H1 (cell line): ENCODE measurements at regions not wholly inside any gene's neighbourhood (a gene's known extent, or its start where the extent isn't known, plus 50 kb on each side); places are given as distances from the start of the nearest gene placed in this dataset.

Experiments used
- CTCF ChIA-PET: fragments of 300-600 bp; sonication (Branson Sonifier 250); formaldehyde crosslinking; loops from one replicate; lab custom pipeline; 2021; ENCODE audit not compliant: partially characterized antibody; lab: Charles Lee
- POLR2A ChIA-PET: fragments of 300-600 bp; sonication (Branson Sonifier 250); formaldehyde crosslinking; loops from one replicate; lab custom pipeline; 2021; ENCODE audit warnings: inconsistent platforms; ENCODE audit not compliant: partially characterized antibody; lab: Charles Lee
- DNase-seq, 2 experiments: peaks; one replicate each; pipeline versions ENCODE4 v3.0.0 to v3.0.0-alpha.2; 2010 to 2022; ENCODE audit warnings: low spot score in 2 of 2, low read depth in 1 of 2, mixed read lengths in 1 of 2
- FAIRE-seq: peaks from 2 replicates; lab custom pipeline; 2011; peaks lifted over from hg19 to GRCh38; lab: Jason Lieb, UNC
- H2AFZ ChIP-seq: 2 replicates; pipeline ENCODE4 v1.8.1; 2012; ENCODE audit warnings: low read length, inconsistent platforms
- H2AK5ac ChIP-seq: 2 replicates; pipeline ENCODE4 v1.6.1; 2013; ENCODE audit warnings: low read depth, low read length
- H2BK120ac ChIP-seq: replicated peaks from 2 replicates; pipeline ENCODE3; 2013; ENCODE audit warnings: low read depth, low read length, inconsistent platforms
- H2BK12ac ChIP-seq: 2 replicates; pipeline ENCODE4 v1.6.1; 2013; ENCODE audit warnings: low read depth, low read length
- H2BK15ac ChIP-seq: 2 replicates; pipeline ENCODE4 v1.6.1; 2013; ENCODE audit warnings: low read length
- H2BK20ac ChIP-seq: 2 replicates; pipeline ENCODE4 v1.6.1; 2013; ENCODE audit warnings: low read length
- H2BK5ac ChIP-seq: 2 replicates; pipeline ENCODE4 v1.6.1; 2013; ENCODE audit warnings: low read depth, low read length
- H3K14ac ChIP-seq: 2 replicates; pipeline ENCODE4 v1.6.1; 2013; ENCODE audit warnings: inconsistent platforms; ENCODE audit not compliant: insufficient read length
- H3K18ac ChIP-seq: 2 replicates; pipeline ENCODE4 v1.6.1; 2013; ENCODE audit warnings: low read length; ENCODE audit errors: extremely low read depth
- H3K23ac ChIP-seq: 2 replicates; pipeline ENCODE4 v1.6.1; 2013; ENCODE audit warnings: inconsistent platforms; ENCODE audit not compliant: insufficient read length
- H3K23me2 ChIP-seq: 2 replicates; pipeline ENCODE4 v1.6.1; 2013; ENCODE audit warnings: low read depth, low read length
- H3K27ac ChIP-seq: 2 replicates; pipeline ENCODE4 v1.6.1; 2011; ENCODE audit warnings: low read depth, low read length, inconsistent platforms
- H3K27me3 ChIP-seq, 4 experiments: replicated peaks in 1 of 4; 1 replicate in 1 of 4; 2 replicates in 3 of 4; pipeline versions ENCODE4 v1.6.1 to v1.8.1; 2011 to 2013; ENCODE audit warnings: low read length in 3 of 4, mild to moderate bottlenecking in 3 of 4, inconsistent platforms in 2 of 4, mixed read lengths in 2 of 4, moderate library complexity in 1 of 4; ENCODE audit not compliant: control insufficient read depth in 3 of 4, insufficient read depth in 3 of 4; ENCODE audit errors: extremely low read depth in 1 of 4
- H3K36me3 ChIP-seq, 4 experiments: 2 replicates each; pipeline versions ENCODE4 v1.6.1 to v1.8.1; 2011 to 2013; ENCODE audit warnings: mild to moderate bottlenecking in 4 of 4, low read length in 3 of 4, moderate library complexity in 2 of 4, control low read depth in 1 of 4, inconsistent platforms in 1 of 4; ENCODE audit not compliant: insufficient read depth in 4 of 4, control insufficient read depth in 2 of 4
- H3K4ac ChIP-seq: replicated peaks from 2 replicates; pipeline ENCODE3; 2013; ENCODE audit warnings: low read length, low read depth, mixed read lengths, inconsistent platforms; ENCODE audit not compliant: insufficient read length
- H3K4me1 ChIP-seq, 4 experiments: replicated peaks in 1 of 4; 1 replicate in 1 of 4; 2 replicates in 3 of 4; pipeline versions ENCODE4 v1.6.1 to v1.8.1; 2011 to 2013; ENCODE audit warnings: low read length in 3 of 4, inconsistent platforms in 2 of 4, mixed read lengths in 1 of 4; ENCODE audit not compliant: insufficient read depth in 4 of 4, control insufficient read depth in 3 of 4
- H3K4me2 ChIP-seq, 2 experiments: 2 replicates each; pipeline versions ENCODE4 v1.6.1 to v1.8.1; 2011 to 2013; ENCODE audit warnings: low read depth in 2 of 2, low read length in 2 of 2, control low read depth in 1 of 2, inconsistent platforms in 1 of 2, mild to moderate bottlenecking in 1 of 2; ENCODE audit not compliant: insufficient read depth in 1 of 2
- H3K4me3 ChIP-seq, 4 experiments: fragments of 200-600, 300-600 bp in 1 of 4; sonication (generic), shearing (Covaris generic), sonication (Bioruptor Twin) in 1 of 4; 2 replicates each; pipeline versions ENCODE4 v1.5.1 to v1.8.1; 2011 to 2016; ENCODE audit warnings: low read length in 4 of 4, low read depth in 3 of 4, control low read depth in 2 of 4, inconsistent platforms in 2 of 4, mild to moderate bottlenecking in 2 of 4, mixed read lengths in 1 of 4, moderate library complexity in 1 of 4; ENCODE audit not compliant: insufficient read depth in 2 of 4; ENCODE audit errors: extremely low read depth in 1 of 4
- H3K56ac ChIP-seq: replicated peaks from 2 replicates; pipeline ENCODE3; 2013; ENCODE audit warnings: low read depth, mild to moderate bottlenecking, mixed read lengths, low read length, inconsistent platforms; ENCODE audit not compliant: insufficient read length
- H3K79me1 ChIP-seq: 2 replicates; pipeline ENCODE4 v1.6.1; 2013; ENCODE audit warnings: low read depth, low read length, control low read depth
- H3K79me2 ChIP-seq, 2 experiments: 2 replicates each; pipeline versions ENCODE4 v1.6.1 to v1.8.1; 2012 to 2013; ENCODE audit warnings: low read length in 2 of 2, mild to moderate bottlenecking in 2 of 2, inconsistent platforms in 1 of 2; ENCODE audit not compliant: insufficient read depth in 2 of 2, control insufficient read depth in 1 of 2
- H3K9ac ChIP-seq, 4 experiments: replicated peaks in 1 of 4; 1 replicate in 1 of 4; 2 replicates in 3 of 4; pipeline versions ENCODE4 v1.6.1 to v1.8.1; 2011 to 2013; ENCODE audit warnings: low read depth in 3 of 4, low read length in 3 of 4, control low read depth in 2 of 4, mild to moderate bottlenecking in 2 of 4, moderate library complexity in 2 of 4, inconsistent platforms in 1 of 4; ENCODE audit errors: extremely low read depth in 1 of 4
- H3K9me3 ChIP-seq, 2 experiments: 2 replicates each; pipeline versions ENCODE4 v1.6.1 to v1.8.1; 2012 to 2013; ENCODE audit warnings: mild to moderate bottlenecking in 2 of 2, moderate library complexity in 2 of 2, control low read depth in 1 of 2, inconsistent platforms in 1 of 2, low read depth in 1 of 2, low read length in 1 of 2, mixed read lengths in 1 of 2; ENCODE audit not compliant: insufficient read depth in 2 of 2
- H4K20me1 ChIP-seq, 2 experiments: replicated peaks in 1 of 2; 2 replicates each; pipeline versions ENCODE3 to v1.8.1; 2011 to 2013; ENCODE audit warnings: inconsistent platforms in 2 of 2, low read length in 2 of 2, mild to moderate bottlenecking in 1 of 2; ENCODE audit not compliant: insufficient read depth in 2 of 2, control insufficient read depth in 1 of 2
- H4K5ac ChIP-seq: 2 replicates; pipeline ENCODE4 v1.6.1; 2013; ENCODE audit warnings: low read length, low read depth, mixed read lengths, inconsistent platforms; ENCODE audit not compliant: insufficient read length
- H4K8ac ChIP-seq: 2 replicates; pipeline ENCODE4 v1.8.0; 2013; ENCODE audit warnings: mild to moderate bottlenecking, moderate library complexity, low read length, inconsistent platforms; ENCODE audit not compliant: insufficient read depth; ENCODE audit errors: extremely low read depth
- H4K91ac ChIP-seq: replicated peaks from 2 replicates; pipeline ENCODE3; 2013; ENCODE audit warnings: low read length, mixed read lengths, inconsistent platforms; ENCODE audit not compliant: insufficient read length
- ASH2L ChIP-seq: fragments of 200-600, 300-600 bp; sonication (generic); IDR thresholded peaks from one replicate; pipeline ENCODE4 v1.7.1; 2017; ENCODE audit warnings: low read length
- BCL11A ChIP-seq, 2 experiments: IDR thresholded peaks; one replicate each; pipeline ENCODE4 v1.6.1; 2011; ENCODE audit warnings: low read depth in 2 of 2, low read length in 2 of 2, mild to moderate bottlenecking in 2 of 2
- CHD1 ChIP-seq: IDR thresholded peaks from 2 replicates; pipeline ENCODE4 v1.6.1; 2012; ENCODE audit warnings: low read depth, low read length, improper control_type of control experiment
- JUN ChIP-seq: IDR thresholded peaks from 2 replicates; pipeline ENCODE4 v1.6.1; 2011; ENCODE audit warnings: low read depth, mild to moderate bottlenecking, improper control_type of control experiment, low read length
- JUND ChIP-seq: IDR thresholded peaks from 2 replicates; pipeline ENCODE4 v1.6.1; 2011; ENCODE audit warnings: mild to moderate bottlenecking, improper control_type of control experiment, low read length
- KDM5A ChIP-seq: fragments of 200-600 bp; IDR thresholded peaks from 2 replicates; pipeline ENCODE4 v1.7.1; 2012; ENCODE audit warnings: mild to moderate bottlenecking, low read length, inconsistent platforms, mixed read lengths
- RBBP5 ChIP-seq: IDR thresholded peaks from 2 replicates; pipeline ENCODE4 v1.7.1; 2012; ENCODE audit warnings: low read depth, mild to moderate bottlenecking, inconsistent platforms, low read length, moderate library complexity, borderline replicate concordance
- RNF2 ChIP-seq: fragments of 200-900, 300-1000 bp; sonication (generic); IDR thresholded peaks from 2 replicates; pipeline ENCODE4 v1.7.1; 2016; ENCODE audit warnings: borderline replicate concordance, low read depth, mild to moderate bottlenecking, antibody characterized with exemption, low read length; ENCODE audit not compliant: poor library complexity, severe bottlenecking; ENCODE audit errors: missing control alignments
- TAF1 ChIP-seq: IDR thresholded peaks from 2 replicates; pipeline ENCODE4 v1.6.1; 2011; ENCODE audit warnings: mild to moderate bottlenecking, low read depth, low read length
- TAF7 ChIP-seq: optimal IDR thresholded peaks from 2 replicates; pipeline ENCODE3; 2011; ENCODE audit warnings: low read depth, mild to moderate bottlenecking, inconsistent platforms, low read length, moderate library complexity, borderline replicate concordance
- WGBS, 2 experiments: shearing (Covaris generic) in 1 of 2; methylation state at CpG; one replicate each; pipeline versions ENCODE4 v1.1.6 to v1.1.7; 2013 to 2015; ENCODE audit warnings: low lambda C conversion rate in 2 of 2, mixed read lengths in 2 of 2, inconsistent platforms in 1 of 2, low coverage in 1 of 2, missing lambda C conversion rate in 1 of 2; ENCODE audit not compliant: insufficient replicate concordance in 2 of 2, insufficient coverage in 1 of 2, insufficient read length in 1 of 2; ENCODE audit errors: extremely low coverage in 1 of 2, missing lambda C conversion rate in 1 of 2; 5-methylcytosine and 5-hydroxymethylcytosine counted together
- TF ChIP-seq, protein P1 (sequence below): IDR thresholded peaks from 2 replicates; pipeline ENCODE4 v1.6.1; 2011; ENCODE audit warnings: low read depth, mild to moderate bottlenecking, low read length; ENCODE audit not compliant: insufficient read depth

GRCh38 chr1:41983451-41983850 lies 64.7 kb upstream of the HIVEP3 start (continued):
- no peak for TF ChIP-seq JUND

- H3K4me1 ChIP-seq: peaks cover 0 to 7% (median 3%) of the 10 kb centered on the region in 4 experiments; a peak in 3 of 7 replicates
- H3K4me3 ChIP-seq: no peak overlapping the region
- FAIRE-seq (no peak), DNase-seq (peak in 1 of 2 experiments; percentile 6)
- H3K4ac ChIP-seq: no peak overlapping the region
- no peaks in the 10 kb centered on the region; a peak in 1 of 7 replicates for H3K27me3 ChIP-seq
- ChIA-PET POLR2A (no interaction called here), CTCF (no interaction called here)
- H3K79me1 ChIP-seq: no peaks in the 10 kb centered on the region
- H3K4me2 ChIP-seq: no peak overlapping the region
- H3K9me3 ChIP-seq: no peaks in the 10 kb centered on the region
- no peak overlapping the region for H3K9ac ChIP-seq
- H3K56ac ChIP-seq: no peak overlapping the region
- H3K18ac ChIP-seq: no peak overlapping the region
- no peak overlapping the region for H2BK20ac ChIP-seq
- 90% methylated on average over 3 of the region's 3 CpGs; no CpG with 5 or more reads in 1 of the 2 experiments for WGBS, 2 experiments
- no peak overlapping the region for H2BK5ac ChIP-seq
- H3K79me2 ChIP-seq: no peaks in the 10 kb centered on the region
- H4K20me1 ChIP-seq: no peaks in the 10 kb centered on the region
- TF ChIP-seq, protein P1, sequence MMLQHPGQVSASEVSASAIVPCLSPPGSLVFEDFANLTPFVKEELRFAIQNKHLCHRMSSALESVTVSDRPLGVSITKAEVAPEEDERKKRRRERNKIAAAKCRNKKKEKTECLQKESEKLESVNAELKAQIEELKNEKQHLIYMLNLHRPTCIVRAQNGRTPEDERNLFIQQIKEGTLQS: no peak
- TF ChIP-seq CHD1 (no peak), TAF7 (no peak), KDM5A (no peak), RBBP5 (no peak), TAF1 (no peak), JUN (no peak), ASH2L (no peak), RNF2 (no peak), BCL11A (IDR thresholded peaks at IDR 0.05; ENCODE audit: low read depth in 2 of 2, low read length in 2 of 2) (no peak)
- H2BK15ac ChIP-seq: no peak overlapping the region
- H2AFZ ChIP-seq: no peak overlapping the region
- no peak overlapping the region for H2BK12ac ChIP-seq
- no peak overlapping the region for H4K8ac ChIP-seq
- H3K23ac ChIP-seq: no peak overlapping the region
- H2AK5ac ChIP-seq: no peak overlapping the region
- no peak overlapping the region for H3K14ac ChIP-seq
- H4K91ac ChIP-seq: no peak overlapping the region
- no peaks in the 10 kb centered on the region for H3K36me3 ChIP-seq
- H3K23me2 ChIP-seq: no peaks in the 10 kb centered on the region
- no peak overlapping the region for H4K5ac ChIP-seq
- no peak overlapping the region for H2BK120ac ChIP-seq
- H3K27ac ChIP-seq: no peak overlapping the region
Measured at GRCh38 chr1:41981796-41982195, 63.1 kb upstream of the HIVEP3 start.
